NCI-H146 treated with DMSO at 0.1 percent for 48 hours (cell line): ENCODE measurements at regions not wholly inside any gene's neighbourhood (a gene's known extent, or its start where the extent isn't known, plus 50 kb on each side); places are given as distances from the start of the nearest gene placed in this dataset.

ENCODE experiments used
- DNase-seq: peaks from one replicate; lab custom pipeline; 2025; ENCODE audit not compliant: unreplicated experiment; lab: John Stamatoyannopoulos, UW

DNA sequence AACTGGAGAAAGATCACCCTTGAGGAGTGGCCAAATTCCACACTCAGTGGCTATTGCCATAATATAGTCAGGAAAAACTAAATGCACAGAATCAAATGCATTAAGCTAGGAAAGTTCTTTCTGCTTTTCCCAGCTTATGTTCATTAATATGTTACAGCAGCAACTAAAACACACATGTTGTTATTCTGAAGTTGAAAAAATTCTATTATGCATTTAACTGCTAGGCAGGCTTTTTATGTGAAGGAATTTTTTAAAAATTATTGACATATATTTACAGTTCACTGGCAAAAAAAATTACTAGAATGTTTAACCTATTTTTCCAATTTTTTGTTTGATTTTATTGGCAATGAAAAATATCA, 135.2 kb upstream of the IL12A start:
- DNase-seq = no peak

DNA sequence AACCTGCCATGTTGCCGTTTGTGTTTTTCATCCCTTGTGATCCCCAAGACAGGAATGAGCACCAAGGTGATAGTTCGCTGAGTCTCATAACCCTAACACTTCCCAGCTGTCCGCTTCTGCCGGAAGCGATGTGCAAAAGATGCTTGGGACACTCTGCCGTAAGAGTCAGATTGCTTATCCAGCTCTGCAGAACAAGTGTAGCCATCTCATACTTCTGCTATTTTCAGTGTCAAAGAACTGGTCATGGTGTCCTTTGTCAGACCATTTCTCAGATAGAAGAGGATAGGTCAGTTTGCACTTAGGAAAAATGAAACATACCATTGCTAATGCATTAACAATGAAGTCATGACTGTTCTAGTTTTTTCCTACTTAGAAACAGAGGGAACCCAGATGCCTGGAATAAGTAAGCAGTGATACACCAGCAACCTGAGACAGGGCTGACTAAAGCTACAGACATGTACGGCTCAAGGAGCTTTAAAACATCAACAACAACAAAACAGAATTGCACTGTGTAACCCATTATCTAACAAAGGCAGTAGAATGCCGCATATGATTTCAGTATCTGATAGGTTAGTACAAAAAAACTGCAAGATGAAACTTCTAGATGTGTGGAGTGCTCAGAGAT, 134.0 kb upstream of the IL12A start:
- no peak for DNase-seq

DNA sequence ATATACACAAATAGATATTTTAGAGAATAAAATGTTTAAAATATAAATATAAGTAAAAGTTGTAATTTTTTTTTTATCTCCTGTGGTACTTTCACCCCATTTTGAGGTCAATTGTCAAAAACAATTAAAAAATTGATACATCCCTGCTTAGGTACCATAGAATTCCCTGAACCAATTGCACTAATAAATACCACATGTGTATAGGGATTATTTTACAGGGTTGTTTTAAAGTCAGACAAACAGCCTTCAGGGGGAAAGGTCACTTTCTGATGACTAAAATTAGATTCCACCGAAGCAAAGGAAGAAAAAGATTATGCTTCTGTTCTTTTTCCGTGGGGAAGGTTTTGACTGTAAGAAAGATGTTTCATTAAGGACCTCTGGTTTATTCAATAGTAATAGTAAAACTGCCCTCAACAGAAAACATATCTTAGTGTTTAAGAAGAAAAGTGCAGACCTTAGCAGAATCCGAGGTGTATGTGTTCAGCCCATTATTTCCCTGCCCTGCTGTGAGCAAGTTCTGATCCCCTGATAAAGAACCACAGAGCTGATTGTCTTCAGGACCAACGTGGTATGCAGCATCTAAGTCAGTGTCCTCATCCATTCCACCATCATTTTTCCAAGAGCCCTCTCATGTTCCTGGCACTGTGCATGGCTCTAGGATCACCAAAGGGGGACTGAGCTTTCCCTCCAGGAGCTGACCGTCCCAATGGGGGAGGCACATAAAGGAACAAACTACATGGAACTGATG, 132.9 kb upstream of the IL12A start:
- DNase-seq = no peak

DNA sequence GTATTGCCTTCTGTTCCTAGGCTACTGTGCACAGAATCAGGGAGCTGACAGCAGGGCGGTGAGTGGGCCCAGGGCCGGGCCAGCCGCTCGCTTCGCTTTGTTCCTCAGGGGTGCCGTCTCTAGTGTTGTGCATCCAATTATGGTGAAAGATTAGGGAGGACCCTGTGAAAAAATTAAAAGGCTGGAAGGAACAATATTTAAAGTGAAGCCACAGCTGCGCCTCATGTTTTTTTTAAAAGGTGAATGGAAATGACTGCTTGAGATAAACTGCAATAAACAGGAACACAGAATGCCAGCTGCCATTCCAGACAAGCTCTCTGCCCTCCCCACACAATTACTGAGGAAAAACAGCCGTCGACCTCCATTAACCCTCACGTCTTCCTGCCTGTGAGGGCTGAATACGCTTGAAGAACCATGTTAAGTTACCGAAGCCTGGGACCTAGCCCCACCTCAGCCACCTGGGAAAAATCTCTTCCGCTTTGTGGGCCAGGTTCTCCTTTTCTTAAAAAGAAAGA, 132.0 kb upstream of the IL12A start:
- no peak for DNase-seq

DNA sequence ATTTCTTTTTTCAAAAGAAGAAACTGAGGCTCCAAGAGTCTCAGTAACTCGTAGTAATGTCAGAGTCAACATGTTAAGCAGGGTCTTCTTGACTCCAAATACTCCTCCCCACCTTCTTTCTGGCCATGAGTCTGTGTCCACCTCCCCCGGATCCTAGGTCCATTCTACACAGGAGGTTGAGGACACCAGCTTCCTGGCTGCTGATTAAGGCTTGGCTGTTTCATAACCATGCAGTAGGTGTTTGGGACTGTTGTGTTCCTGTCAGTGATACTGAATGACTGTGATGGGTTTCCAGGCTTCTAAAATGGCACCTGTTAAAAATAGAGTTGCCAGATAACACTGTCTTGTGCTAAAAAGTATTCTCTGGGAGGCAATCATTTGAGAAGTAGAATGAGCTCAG, 130.8 kb upstream of the IL12A start:
- no peak for DNase-seq

DNA sequence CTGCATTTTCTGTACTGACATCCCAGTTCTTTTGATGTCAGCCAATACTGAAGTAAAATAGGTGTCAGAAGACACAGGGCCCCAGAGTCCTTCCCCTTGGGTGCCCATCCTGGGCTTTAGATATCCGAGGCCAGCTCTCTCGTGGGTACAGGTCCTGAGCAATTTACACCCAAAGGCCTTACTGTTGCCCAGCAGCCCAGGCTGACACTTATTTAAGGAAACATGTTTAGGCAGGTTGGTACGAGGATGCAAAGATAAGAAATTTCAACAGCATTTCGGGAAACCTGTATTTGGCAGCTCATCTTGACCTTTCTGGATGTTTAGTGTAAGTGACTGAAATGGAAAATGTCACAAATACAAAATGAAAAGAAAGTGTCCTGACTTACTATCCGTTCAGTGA, 130.0 kb upstream of the IL12A start:
- no peak for DNase-seq

DNA sequence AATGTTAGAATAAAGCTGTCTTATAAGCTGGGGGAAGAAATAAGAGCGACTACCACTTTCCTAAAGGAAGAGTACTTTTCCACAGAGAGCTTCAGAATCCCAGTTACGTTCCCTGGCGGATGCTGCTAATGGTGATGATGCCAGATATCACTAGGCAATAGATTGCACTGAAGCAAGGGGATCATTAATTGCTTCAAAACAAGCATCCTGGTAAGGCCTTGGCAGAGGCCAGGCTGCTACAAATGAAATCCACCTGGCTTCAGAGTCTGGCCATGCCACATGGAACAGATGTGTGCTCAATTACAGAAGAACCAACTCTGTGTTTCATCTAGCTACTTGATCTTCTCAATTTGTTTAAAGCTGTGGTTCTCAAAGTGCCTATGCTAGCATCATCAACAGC, 129.2 kb upstream of the IL12A start:
- no peak for DNase-seq

DNA sequence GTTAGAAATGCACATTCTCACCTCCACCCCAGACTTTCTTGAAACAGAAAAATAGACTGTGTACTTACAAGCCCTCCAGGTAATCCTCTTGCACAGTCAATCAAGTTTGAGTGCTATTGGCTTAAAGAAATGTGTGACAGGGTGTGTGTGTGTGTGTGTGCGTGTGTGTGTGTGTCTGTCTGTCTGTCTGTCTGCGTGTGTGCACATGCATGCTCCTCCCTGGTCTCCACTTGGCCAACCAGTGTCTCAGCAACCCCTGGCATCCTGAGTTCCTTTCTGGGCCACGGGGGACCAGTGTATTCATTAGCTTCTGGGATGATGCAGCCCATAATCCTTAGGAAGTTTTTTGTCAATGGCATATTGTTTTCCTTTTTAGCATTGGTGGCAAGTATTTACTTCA, 128.8 kb upstream of the IL12A start:
- DNase-seq = no peak

DNA sequence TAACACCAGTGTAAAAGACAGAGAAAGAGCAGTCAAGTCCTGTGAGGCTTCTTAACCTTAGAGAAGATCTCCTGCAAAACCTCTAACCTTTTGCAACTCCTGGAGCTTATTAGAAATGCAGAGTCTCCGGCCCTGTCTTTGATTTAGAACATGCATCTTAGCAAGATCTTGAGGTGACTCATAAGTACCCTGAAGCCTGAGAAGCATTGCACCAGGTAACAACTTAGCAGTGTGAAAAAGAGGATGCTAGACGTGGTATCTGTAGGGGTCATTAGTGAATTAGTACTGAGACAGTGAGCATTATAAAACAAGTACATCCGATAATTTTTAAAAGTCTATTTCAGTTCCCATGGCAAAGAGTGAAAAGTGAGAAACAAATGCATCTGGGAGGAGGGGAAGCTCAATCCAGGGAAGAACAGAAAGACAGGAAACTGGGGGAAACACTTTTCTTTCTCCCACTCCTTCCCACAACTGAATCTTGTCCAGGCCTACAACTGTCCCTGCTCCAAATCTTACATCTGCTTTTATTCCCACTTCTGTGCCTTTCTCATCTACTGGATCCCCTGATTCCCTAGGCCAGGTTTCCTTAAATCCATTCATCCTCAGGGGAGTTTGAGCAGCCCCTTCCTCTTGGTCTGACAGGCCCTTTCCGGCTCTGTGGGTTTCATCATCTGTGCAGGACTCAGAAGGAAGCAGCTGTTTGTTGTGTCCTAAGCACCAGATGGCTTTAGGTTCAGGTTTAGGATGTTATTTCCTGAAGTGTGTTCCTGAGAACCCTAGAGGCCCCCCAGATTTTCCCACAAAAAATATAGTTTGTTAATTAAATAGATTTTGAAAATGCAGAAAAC, 128.1 kb upstream of the IL12A start:
- DNase-seq = no peak

DNA sequence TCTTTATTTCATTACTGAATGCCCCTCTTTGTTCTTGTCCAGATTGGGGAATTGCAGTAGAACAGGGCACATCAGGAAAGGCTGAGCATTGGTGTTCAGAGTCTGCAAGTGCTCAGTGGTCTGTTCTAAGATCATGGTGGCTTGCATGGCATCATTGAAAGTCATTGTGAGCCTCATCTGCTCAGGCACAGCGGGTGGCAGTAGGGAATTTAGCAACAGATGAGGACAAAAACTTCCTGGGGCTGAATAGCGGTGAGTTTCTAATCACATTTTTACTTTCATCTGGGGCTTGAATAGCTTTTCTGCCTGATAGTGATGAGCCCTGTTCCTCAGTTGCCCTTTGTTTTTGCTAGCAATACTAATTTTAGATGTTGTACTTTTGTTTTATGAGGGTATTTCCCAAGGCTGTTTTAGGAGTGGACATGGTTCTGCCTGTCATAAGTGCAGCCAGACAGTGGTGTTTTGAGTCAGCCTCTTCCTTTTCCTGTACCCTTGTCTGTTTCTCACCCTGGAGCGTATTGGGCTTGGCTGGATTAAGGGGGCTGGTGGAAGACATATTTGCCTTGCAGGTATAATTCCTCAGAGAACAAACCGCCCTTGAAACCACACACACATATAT, 127.2 kb upstream of the IL12A start:
- no peak for DNase-seq

DNA sequence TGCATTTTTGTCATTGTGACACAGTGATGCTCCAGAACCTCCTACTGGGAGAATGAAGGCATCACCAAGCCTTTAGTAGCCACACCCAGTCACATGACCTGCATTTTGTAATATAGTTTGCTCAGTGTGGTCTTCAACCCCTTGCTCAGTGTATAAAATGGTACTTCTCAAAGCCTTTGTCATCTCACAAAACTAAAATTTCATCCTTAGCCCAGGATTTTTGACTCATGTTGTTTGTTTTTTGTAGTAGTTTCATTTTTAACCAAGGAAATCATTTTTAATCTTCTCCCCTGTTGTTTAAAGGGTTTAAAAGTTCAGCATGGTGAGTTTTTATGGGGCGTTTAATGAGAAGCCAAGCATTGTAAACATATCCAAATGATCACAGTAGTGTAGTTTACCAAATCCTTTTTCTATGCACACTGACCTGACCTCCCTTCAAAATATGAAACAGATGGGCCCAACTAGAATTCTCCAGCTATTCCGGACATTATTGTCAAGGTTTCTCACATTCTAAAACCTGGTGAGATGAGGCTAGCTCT, 123.5 kb upstream of the IL12A start:
- no peak for DNase-seq

DNA sequence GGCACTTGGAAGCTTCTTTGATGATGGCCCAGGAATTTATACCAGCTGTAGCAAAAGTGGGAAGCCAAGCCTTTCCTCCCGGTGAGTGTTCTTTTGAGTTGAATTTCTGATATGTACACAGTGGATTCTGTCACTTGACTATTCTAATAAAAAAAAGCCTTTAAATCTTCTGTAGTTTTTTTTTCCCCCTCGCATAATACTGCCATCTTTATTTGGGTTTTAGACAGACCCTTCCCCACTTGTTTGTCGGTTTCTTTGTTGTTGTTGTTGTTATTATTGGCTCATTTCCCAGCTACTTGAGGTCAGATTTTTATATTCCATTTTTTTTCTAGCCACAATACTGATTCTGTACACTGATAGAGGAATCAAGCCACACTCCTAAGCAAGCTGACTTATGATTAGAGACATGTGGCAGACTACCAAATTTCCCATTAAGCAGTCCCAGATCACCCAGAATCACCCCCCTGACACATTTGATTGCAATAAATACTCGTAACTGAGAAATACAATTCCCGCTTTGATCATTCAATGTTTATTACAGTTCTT, 122.4 kb upstream of the IL12A start:
- no peak for DNase-seq

DNA sequence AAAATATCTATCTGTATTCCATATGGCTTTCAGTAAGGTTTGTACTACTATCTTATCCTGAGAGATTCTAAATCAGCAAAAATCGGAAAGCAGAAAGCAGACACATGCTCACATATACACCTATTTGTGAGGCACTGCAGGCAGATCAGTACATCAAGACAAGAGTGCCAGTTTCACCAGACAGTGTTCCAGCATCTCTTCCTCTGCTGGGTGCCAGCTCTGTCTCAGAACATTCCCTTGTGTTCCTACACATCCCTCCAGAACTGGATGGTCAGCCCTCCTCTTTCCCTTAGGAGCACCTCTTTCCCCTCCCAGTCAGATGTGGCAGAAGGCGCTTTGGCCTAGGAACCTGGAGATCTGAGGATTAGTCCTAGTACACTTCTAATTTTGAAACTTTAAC, 121.3 kb upstream of the IL12A start:
- no peak for DNase-seq

DNA sequence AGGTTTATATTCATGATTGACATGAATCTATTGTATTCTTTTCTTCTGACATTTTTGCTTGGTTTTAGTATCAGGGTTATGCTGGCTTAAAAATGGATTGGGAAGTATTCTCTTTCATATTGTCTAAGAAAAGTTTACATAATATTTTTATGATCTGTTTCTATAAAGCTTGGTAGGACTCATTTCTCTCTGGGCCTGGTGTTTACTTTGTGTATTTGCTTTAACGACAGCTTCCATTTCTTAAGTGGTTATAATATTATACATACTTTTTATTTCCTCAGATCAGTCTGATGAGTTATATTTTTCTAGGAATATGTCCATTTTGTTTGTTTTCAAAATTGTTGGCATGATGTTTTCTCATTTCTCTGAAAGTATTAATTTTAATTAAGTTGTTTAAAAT, 117.9 kb upstream of the IL12A start:
- DNase-seq = no peak

DNA sequence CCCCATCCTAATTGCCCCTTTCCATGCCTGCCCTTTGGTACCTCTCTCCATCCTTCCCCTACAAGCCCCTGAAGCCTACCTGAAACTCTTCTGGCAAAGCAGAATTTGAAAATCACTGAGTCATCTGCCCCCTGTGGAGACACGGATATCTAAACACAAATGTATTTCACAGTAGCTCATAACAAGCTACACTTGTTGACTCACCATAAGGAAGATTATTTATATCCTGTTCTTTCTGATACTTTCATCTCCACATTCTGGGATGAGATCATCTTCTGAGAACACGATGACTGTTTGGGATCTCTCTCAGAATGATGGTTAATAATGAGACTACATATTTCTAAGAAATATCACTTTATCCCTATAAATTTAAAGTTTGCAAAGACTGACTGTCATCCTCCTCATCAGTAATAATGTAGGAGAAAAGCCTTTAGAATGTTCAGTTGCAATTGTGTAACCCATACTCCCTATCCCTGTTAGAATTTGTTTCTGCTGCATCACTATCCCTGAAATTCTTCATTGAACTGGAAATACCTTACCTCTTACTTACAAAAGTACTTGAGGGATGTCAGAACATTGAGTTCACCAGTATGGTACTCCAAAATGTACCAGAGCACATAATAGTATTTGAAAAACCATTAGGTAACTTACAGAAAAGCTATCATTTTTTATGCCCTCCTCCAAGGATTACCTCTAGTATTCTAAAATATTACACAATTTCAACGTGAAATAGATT, 116.1 kb upstream of the IL12A start:
- no peak for DNase-seq

DNA sequence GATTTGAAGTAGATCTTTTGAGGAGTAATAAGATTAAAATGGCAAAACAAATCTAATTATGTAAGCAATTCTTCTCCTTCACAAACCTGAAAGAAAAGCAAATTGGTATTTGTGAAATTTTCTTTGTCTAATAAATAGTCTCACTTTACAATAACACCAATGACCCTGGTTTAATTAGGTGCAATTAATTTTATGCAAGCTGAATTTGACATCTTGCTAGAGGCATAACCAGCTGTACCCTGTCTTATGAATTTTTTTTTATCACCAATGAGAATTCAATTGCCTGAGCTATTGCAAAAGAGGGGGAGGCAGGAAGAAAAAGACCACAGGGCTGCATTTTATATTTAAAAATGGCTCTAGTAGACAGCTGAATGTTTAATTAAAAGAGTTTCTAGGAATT, 113.5 kb upstream of the IL12A start:
- no peak for DNase-seq

DNA sequence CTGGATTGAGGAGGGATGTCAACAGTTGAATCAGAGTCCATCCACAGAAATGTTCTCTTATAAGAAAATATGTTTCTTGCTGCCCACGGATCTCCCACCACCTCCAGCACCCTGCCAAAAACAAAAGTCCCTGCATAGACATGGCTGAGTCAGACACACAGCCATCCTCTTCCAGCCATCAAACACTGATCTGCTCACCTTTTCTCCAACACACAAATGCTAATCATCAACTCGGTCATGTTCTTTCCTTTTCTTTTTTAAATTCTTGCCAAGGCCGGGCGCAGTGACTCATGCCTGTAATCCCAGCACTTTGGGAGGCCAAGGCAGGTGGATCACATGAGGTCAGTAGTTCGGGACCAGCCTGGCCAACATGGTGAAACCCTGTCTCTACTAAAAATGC, 110.7 kb upstream of the IL12A start:
- no peak for DNase-seq

DNA sequence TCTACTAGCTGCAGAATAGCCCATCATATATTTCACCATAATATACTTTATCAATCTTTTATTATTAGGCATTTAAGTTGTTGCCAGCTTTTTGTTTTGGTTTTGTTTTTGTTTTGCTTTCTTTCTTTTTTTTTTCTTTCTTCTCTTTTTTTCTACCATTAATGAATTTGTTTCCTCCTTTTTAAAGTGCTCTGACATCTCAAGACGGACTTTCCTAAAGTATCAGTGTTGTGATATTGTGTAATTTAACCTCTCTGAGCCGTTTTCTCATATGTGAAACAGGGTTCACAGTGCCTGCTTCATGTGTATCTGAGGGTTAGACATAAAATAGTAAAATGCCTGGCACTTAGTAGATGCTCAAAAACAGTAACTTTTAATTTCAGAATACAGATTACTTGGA, 109.5 kb upstream of the IL12A start:
- no peak for DNase-seq

DNA sequence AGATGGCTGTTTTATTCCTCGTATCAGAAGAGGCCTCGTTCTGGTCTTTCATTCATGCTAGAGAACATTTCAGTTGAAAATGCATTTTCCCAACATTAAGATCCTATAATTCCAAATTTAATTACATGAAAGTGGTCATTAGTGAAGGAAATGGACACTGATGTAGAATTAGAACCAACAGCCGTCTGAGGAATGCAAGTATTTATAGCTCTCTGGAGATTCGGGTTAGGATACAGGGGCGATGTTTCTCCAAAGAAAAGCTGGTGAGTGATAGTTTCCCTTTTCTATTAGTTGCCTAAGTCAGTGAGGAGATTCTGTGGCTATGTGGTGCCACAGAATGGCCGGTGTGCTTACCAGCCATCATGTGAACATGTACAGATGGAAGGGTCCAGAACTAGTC, 109.0 kb upstream of the IL12A start:
- DNase-seq = no peak

DNA sequence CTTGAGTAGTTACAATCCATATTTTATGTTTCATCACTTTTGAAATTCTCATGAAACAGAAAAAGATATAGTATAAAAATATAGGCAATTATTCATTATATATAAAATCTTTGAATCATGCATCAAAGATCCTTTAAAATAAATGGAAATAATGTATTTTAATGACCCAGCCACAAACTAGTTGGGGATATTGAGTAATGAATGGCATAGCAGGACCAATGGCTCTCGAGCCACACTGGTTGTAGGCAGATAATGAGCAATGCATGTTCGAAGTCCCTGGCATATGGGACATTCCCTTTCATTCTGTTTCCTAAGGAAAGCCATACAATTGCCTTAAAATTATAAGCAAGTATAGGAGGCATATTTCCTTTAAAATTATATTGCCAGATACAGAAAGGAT, 107.4 kb upstream of the IL12A start:
- DNase-seq = no peak
